OCI-LY1 (cell line): ENCODE measurements at regions not wholly inside any gene's neighbourhood (a gene's known extent, or its start where the extent isn't known, plus 50 kb on each side); places are given as distances from the start of the nearest gene placed in this dataset.

Experiments
- H2AFZ ChIP-seq: fragments of 200-600 bp; sonication (generic), shearing (Covaris generic); 2 replicates; pipeline ENCODE4 v1.6.0; 2014; ENCODE audit warnings: antibody characterized with exemption, mild to moderate bottlenecking, low read length
- H3F3A ChIP-seq: fragments of 200-600 bp; sonication (generic), shearing (Covaris generic); 2 replicates; pipeline ENCODE4 v1.6.0; 2014; ENCODE audit warnings: mild to moderate bottlenecking, antibody characterized with exemption, low read length, moderate library complexity; ENCODE audit not compliant: insufficient read depth
- H3K27ac ChIP-seq: fragments of 200-600 bp; sonication (generic); 2 replicates; pipeline ENCODE4 v1.5.1; 2014; ENCODE audit warnings: low read length, mixed run types, mild to moderate bottlenecking, low read depth; ENCODE audit not compliant: poor library complexity, severe bottlenecking
- H3K27me3 ChIP-seq: fragments of 200-600 bp; sonication (generic); 2 replicates; pipeline ENCODE4 v1.6.0; 2014; ENCODE audit warnings: antibody characterized with exemption, mild to moderate bottlenecking, low read length, moderate library complexity; ENCODE audit not compliant: insufficient read depth
- H3K36me3 ChIP-seq: fragments of 200-600 bp; sonication (generic); 2 replicates; pipeline ENCODE4 v1.6.1; 2014; ENCODE audit warnings: mild to moderate bottlenecking, antibody characterized with exemption, low read length, moderate library complexity, mixed read lengths; ENCODE audit not compliant: insufficient read depth
- H3K4me1 ChIP-seq: fragments of 200-600 bp; sonication (generic); 2 replicates; pipeline ENCODE4 v1.5.1; 2014; ENCODE audit warnings: mild to moderate bottlenecking, low read length, moderate library complexity; ENCODE audit not compliant: insufficient read depth, severe bottlenecking
- H3K4me2 ChIP-seq: fragments of 200-600 bp; sonication (generic), shearing (Covaris generic); 2 replicates; pipeline ENCODE4 v1.6.1; 2014; ENCODE audit warnings: low read length
- H3K4me3 ChIP-seq: fragments of 200-600 bp; sonication (generic); 2 replicates; pipeline ENCODE4 v1.5.1; 2014; ENCODE audit warnings: low read length, low read depth, mild to moderate bottlenecking, mixed read lengths; ENCODE audit not compliant: poor library complexity, severe bottlenecking
- H3K79me2 ChIP-seq: fragments of 200-600 bp; shearing (Covaris generic); 2 replicates; pipeline ENCODE4 v1.6.1; 2016; ENCODE audit warnings: mixed run types, low read length, mixed read lengths; ENCODE audit not compliant: insufficient read depth
- H3K9ac ChIP-seq: fragments of 200-600 bp; sonication (generic), shearing (Covaris generic); 2 replicates; pipeline ENCODE4 v1.6.1; 2014; ENCODE audit warnings: mild to moderate bottlenecking, low read length, mixed read lengths
- H3K9me2 ChIP-seq: fragments of 200-600 bp; sonication (generic), shearing (Covaris generic); 2 replicates; pipeline ENCODE4 v1.6.1; 2014; ENCODE audit warnings: low read depth, mild to moderate bottlenecking, low read length, mixed read lengths
- H3K9me3 ChIP-seq: fragments of 200-600 bp; shearing (Covaris generic); 2 replicates; pipeline ENCODE4 v1.6.1; 2014; ENCODE audit warnings: low read length, mixed read lengths
- H4K20me1 ChIP-seq: fragments of 200-600 bp; sonication (generic), shearing (Covaris generic); 2 replicates; pipeline ENCODE4 v1.6.0; 2016; ENCODE audit warnings: mild to moderate bottlenecking, low read length; ENCODE audit not compliant: insufficient read depth
- CTCF ChIP-seq: fragments of 200-600 bp; sonication (generic), shearing (Covaris generic); IDR thresholded peaks from 2 replicates; pipeline ENCODE4 v1.5.1; 2017; ENCODE audit warnings: mild to moderate bottlenecking, antibody characterized with exemption, low read length, moderate library complexity, mixed read lengths
- EZH2 ChIP-seq: fragments of 200-600 bp; sonication (generic), shearing (Covaris generic); IDR thresholded peaks from 2 replicates; pipeline ENCODE4 v1.8.0; 2017; ENCODE audit warnings: borderline replicate concordance, mixed run types, mild to moderate bottlenecking, antibody characterized with exemption, low read length, moderate library complexity, mixed read lengths

DNA sequence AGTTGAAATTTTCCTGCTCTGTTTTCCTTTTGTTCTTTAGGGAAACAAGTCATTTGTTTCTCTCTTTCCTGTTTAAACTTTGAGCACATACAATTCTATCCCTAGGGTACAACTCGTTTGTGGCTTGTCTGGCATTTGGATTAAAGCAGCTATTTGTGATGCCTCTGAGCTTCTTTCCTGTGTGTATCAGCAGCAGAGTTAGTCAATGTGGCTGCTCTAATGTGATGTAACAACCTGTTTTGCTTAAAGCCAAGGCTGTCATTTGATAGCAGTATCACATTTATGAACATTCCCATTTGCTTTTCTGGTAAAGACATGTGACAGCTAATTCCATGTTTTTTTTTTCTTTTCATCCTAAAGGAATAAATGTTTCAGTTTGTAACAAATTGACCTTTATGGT is 314.3 kb upstream of the CHD1 start:
- H3K27ac ChIP-seq = no peak overlapping the region
- H3K9me2 ChIP-seq = no peaks in the 10 kb centered on the region
- no peaks in the 10 kb centered on the region for H3K27me3 ChIP-seq
- H3K4me1 ChIP-seq = no peaks in the 10 kb centered on the region
- no peak for TF ChIP-seq CTCF
- no peaks in the 10 kb centered on the region for H4K20me1 ChIP-seq
- no peak overlapping the region for H3K9ac ChIP-seq
- no peaks in the 10 kb centered on the region for H3K79me2 ChIP-seq
- H3K4me2 ChIP-seq = no peak overlapping the region
- no peaks in the 10 kb centered on the region for H3K9me3 ChIP-seq
- H2AFZ ChIP-seq = no peak overlapping the region
- no peaks in the 10 kb centered on the region for H3K36me3 ChIP-seq
- H3F3A ChIP-seq = no peaks in the 10 kb centered on the region
- H3K4me3 ChIP-seq = no peak overlapping the region

- Histone ChIP-seq H3K27ac (no peak overlapping the region), H3K4me1 (no peaks in the 10 kb centered on the region), H3K4me3 (no peak overlapping the region), H3F3A (no peaks in the 10 kb centered on the region), H2AFZ (no peak overlapping the region), H3K9me3 (no peaks in the 10 kb centered on the region), H3K9me2 (no peaks in the 10 kb centered on the region), H3K4me2 (no peak overlapping the region), H3K9ac (no peak overlapping the region), H3K79me2 (no peaks in the 10 kb centered on the region), H3K27me3 (no peaks in the 10 kb centered on the region), H4K20me1 (no peaks in the 10 kb centered on the region), H3K36me3 (no peaks in the 10 kb centered on the region)
- no peak for TF ChIP-seq CTCF
- TF ChIP-seq EZH2 = no peak
These were observed 311.1 kb upstream of the CHD1 start for GRCh38 chr5:99239826-99240360.

DNA sequence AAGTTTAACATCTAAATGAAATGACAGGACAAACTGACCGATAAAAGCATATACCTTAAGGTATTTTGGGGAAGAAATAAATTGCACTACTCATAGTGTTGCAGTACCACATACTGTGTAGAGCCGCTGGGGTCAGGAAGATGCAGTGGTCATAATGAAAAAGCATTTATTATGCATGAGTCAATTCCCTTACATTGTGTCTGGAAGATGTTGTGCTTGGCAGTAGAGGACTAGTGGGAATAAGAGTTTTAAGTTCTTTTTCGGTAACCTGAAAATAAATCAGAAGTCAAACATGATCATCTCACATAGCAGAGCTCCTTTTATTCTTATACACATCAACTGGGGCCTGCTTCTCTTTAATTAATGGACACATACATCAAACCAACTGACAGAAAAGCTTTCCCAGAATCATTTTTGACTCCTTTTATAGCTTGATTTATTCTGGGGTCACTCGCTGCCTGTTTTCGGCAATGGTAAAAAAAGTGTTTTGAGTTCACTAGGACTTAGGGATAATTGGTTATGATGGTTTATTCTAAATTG is 262.5 kb upstream of the CHD1 start:
- TF ChIP-seq EZH2 = no peak
- TF ChIP-seq CTCF = no peak
- no peaks in the 10 kb centered on the region for H3K79me2 ChIP-seq
- H3K9me3 ChIP-seq = no peaks in the 10 kb centered on the region
- no peak overlapping the region for H3K4me3 ChIP-seq
- no peaks in the 10 kb centered on the region for H3K27me3 ChIP-seq
- H3K9me2 ChIP-seq = no peaks in the 10 kb centered on the region
- H3F3A ChIP-seq = no peaks in the 10 kb centered on the region
- no peak overlapping the region for H3K4me2 ChIP-seq
- no peaks in the 10 kb centered on the region for H3K36me3 ChIP-seq
- no peak overlapping the region for H3K27ac ChIP-seq
- no peak overlapping the region for H3K9ac ChIP-seq
- H2AFZ ChIP-seq = no peak overlapping the region
- no peaks in the 10 kb centered on the region for H4K20me1 ChIP-seq
- no peaks in the 10 kb centered on the region for H3K4me1 ChIP-seq
